Femur (tissue), 1 donor: ENCODE measurements at regions not wholly inside any gene's neighbourhood (a gene's known extent, or its start where the extent isn't known, plus 50 kb on each side); places are given as distances from the start of the nearest gene placed in this dataset.
"Not testable (repeated sequence)": the region's sequence is repeated elsewhere in the genome, so short reads cannot be mapped to it uniquely, and the experiment has no call there.

Source experiments
- DNase-seq: peaks from one replicate; pipeline ENCODE4 v3.0.0-alpha.2; 2017

GRCh38 chr9:89674667-89675057, 69.8 kb downstream of the GADD45G start:
- no peak for DNase-seq

- peak; percentile 72 for DNase-seq
These were observed 70.4 kb downstream of the GADD45G start for GRCh38 chr9:89675058-89675742.

- no peak for DNase-seq
These were observed 71.5 kb downstream of the GADD45G start for GRCh38 chr9:89676281-89676680.

GRCh38 chr9:89677702-89678395, 73.0 kb downstream of the GADD45G start:
- DNase-seq = peak; percentile 84

GRCh38 chr9:89678396-89679015, 73.7 kb downstream of the GADD45G start:
- DNase-seq = no peak

- DNase-seq = no peak
These were observed 74.2 kb downstream of the GADD45G start for GRCh38 chr9:89679016-89679415.

- DNase-seq = no peak
These were observed 74.8 kb downstream of the GADD45G start for GRCh38 chr9:89679581-89679980.

GRCh38 chr9:89680547-89681467, 76.0 kb downstream of the GADD45G start:
- no peak for DNase-seq

GRCh38 chr9:89681468-89681859, 76.7 kb downstream of the GADD45G start:
- not testable (repeated sequence) for DNase-seq

GRCh38 chr9:89683626-89684025, 78.8 kb downstream of the GADD45G start:
- DNase-seq = no peak

- DNase-seq = no peak
These were observed 79.4 kb downstream of the GADD45G start for GRCh38 chr9:89684218-89684617.

GRCh38 chr9:89684912-89685636, 80.3 kb downstream of the GADD45G start:
- no peak for DNase-seq

GRCh38 chr9:89685698-89686097, 80.9 kb downstream of the GADD45G start:
- no peak for DNase-seq

GRCh38 chr9:89686126-89686525, 81.3 kb downstream of the GADD45G start:
- no peak for DNase-seq

- no peak for DNase-seq
These were observed 81.8 kb downstream of the GADD45G start for GRCh38 chr9:89686621-89687020.

GRCh38 chr9:89687188-89687587, 82.4 kb downstream of the GADD45G start:
- no peak for DNase-seq

GRCh38 chr9:89687848-89688247, 83.0 kb downstream of the GADD45G start:
- DNase-seq = no peak

GRCh38 chr9:89689321-89689720, 84.5 kb downstream of the GADD45G start:
- not testable (repeated sequence) for DNase-seq

- DNase-seq = no peak
These were observed 85.6 kb downstream of the GADD45G start for GRCh38 chr9:89690334-89690912.

- no peak for DNase-seq
These were observed 90.7 kb downstream of the GADD45G start for GRCh38 chr9:89695441-89695891.

- DNase-seq = not testable (repeated sequence)
These were observed 91.2 kb downstream of the GADD45G start for GRCh38 chr9:89695979-89696378.

- no peak for DNase-seq
These were observed 92.0 kb downstream of the GADD45G start for GRCh38 chr9:89696780-89697179.
